ENCODE measurements at regions not wholly inside any gene's neighbourhood (a gene's known extent, or its start where the extent isn't known, plus 50 kb on each side); places are given as distances from the start of the nearest gene placed in this dataset.

DNA sequence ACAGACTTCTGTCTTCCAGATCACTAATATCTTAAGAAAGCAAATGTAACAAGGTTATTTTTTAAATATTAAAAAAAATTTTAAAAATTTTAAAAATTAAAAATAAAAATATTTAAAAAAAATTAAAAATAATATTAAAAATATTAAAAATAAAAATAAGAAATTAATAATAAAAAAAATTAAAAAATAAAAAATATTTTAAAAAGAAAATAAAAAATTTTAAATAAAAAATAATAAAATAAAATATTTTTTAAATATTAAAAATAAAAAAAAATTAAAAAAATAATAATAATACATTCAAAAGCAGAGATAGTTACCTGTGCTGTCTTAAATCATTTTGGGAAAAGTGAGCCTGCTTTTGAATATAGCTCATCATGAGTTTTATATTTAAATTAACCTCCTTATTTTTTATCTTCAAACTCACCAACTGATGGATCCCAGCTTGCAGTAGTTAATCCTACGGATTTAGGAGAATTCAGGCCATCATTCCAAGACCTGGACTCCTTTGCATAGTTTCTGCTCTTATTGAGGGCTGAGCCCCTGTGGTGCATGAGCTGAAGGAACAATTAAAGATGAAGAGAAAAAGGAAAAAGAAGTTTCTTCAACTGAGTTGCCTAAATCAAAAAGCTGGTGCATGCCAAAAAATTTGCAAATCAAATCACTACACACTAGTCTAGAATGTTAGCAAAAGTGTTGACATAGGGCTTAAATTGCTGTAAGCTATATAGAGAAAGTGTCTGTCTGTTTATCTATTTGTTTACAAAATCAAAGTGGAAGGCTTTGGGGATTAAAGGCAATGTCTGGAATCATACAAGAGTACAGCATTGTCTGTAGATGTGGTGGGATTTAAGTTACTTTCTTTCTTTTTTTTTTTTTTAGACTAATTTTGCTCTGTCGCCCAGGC is 50.5 kb upstream of the ZNF438 start:
- DNase-seq (ENCODE audit: low read depth, low spot score), result no peak
- in situ Hi-C loops (cut with HindIII; ENCODE audit: low pct_unique_long_range_greater_than_20kb, low sequenced_read_pairs), result no loop called here

DNA sequence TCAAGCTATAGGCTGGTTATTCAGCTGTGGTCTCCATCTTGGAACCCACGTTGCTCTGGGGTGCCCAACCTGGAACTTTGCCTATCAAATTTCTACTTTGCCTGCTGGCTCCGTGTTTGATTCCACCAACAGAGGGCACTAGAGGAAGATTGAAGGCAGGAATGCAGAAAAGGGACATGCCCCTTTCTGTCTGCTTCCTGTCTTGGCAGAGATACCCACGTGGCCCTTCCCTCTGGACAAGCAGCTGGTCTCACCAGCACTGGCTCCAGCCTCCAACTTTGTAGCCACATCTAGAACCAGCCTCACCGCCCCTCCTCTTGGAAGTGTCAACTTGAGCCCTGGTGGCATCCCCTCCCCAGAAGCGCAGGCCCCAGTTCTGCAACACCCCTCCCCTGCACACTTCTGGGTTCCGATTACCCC is 52.1 kb upstream of the ZNF438 start:
- in situ Hi-C loops (cut with HindIII; ENCODE audit: low pct_unique_long_range_greater_than_20kb, low sequenced_read_pairs), result no loop called here
- peak; percentile 74 for DNase-seq (ENCODE audit: low read depth, low spot score)

DNA sequence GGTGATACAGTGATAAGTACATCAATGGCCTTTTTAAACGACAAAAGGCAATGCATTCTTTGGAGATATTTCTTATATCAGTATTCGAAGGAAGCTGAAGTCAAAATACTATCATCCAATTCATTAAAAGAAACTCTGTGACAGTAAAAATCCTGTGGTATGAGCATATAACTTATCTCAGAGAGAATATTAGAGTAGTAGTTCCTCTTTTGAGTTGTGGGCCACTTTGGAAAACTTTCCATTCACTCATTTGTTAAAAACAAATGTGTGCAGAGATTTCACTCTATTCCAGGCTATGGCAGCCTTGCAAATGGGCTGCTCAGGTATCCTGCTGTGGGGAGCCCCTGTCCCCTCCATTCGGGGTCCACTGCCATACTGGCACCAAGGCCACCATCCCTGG is 55.3 kb upstream of the ZNF438 start:
- in situ Hi-C loops (cut with HindIII; ENCODE audit: low pct_unique_long_range_greater_than_20kb, low sequenced_read_pairs), result no loop called here
- DNase-seq (ENCODE audit: low read depth, low spot score), result no peak

DNA sequence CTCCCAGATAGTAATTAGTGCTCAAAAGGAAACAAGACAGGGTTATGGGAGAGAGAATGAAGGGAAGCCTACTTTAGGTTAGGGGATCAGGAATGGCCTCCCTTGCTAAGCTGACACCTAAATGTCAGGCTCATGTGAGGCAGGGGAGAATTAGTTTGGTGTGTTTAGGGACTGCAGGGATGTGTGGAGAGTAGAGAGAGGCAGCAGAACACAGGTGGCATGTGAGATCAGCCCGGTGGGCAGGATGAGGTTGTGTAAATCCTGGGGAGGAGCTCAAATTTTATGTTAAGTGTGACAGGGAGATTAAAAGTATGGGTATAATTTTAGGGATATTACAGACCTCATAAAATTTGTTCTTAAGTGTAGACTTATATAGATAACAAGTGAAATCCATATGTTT is 56.2 kb upstream of the ZNF438 start:
- in situ Hi-C loops (cut with HindIII; ENCODE audit: low pct_unique_long_range_greater_than_20kb, low sequenced_read_pairs), result no loop called here
- no peak for DNase-seq (ENCODE audit: low read depth, low spot score)

DNA sequence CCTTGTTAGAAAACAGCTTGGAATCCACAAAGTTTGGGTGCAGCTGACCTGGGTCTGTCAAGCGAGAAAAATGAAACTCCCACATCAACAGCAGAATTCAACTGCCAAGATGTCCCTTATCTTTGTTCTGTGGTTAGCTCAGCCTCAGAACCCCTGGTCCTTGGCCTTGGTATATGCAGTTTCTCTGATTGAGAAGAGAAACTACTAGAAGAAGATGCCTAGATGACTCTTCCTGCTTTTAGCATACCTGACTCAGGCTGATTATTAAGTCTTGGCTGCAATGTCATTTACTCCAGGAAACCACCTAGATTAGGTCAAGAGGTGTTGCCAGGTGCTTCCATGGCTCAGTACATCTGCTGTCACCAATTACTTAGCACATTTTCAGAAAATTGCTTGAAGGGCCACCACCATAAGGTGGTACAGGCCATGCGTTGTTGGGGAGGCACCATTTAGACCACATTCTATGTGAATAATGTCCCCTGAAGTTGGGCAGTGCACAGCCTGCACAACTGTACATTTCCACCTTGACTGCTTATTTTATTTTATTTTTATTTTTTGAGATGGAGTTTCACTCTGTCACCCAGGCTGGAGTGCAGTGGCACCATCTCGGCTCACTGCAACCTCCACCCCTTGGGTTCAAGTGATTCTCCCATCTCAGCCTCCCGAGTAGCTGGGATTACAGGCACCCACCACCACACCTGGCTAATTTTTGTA is 59.4 kb upstream of the ZNF438 start:
- in situ Hi-C loops (cut with HindIII; ENCODE audit: low pct_unique_long_range_greater_than_20kb, low sequenced_read_pairs), result no loop called here
- DNase-seq (ENCODE audit: low read depth, low spot score), result no peak

DNA sequence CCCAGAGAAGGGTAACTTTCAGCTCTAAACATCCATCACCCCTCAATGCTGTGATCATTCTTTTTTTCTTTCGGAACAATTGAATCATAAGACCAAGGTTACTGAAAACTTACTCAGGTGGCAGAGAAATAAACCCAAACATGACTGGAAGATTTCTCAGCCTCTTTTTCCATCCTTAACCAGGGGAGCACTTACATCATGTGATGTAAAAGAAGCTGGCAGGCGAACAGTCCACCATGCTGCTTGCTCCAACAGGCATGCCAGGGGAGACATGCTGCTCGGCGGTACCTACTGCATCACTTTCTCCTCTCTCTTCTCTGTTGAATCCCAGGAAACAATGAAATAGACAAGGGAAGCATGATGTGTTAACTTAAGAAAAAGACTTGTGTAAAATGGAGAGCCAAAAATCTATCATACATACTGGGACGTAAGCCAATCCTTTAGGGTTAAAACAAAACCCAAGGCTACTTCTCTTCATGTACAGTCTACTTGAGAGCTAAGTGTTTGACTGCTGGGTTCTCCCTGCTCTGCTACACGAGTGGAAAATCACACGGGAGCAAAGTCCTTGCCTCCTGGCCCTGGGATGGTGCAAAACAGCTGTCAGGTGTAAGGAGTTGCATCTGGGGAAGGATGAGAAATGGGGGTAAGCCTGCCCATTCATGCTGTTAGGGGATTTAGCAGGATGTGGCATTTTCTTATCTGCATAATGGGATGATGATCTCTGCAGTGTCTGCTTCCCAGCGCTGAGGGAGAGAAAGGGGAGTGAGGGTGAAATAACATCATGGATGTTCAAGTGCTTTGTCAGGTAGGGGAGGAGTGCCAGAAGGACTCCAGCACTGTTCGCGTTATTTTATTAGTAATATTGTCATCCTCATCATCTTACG is 64.3 kb upstream of the ZNF438 start:
- in situ Hi-C loops (cut with HindIII; ENCODE audit: low pct_unique_long_range_greater_than_20kb, low sequenced_read_pairs), result no loop called here
- no peak for DNase-seq (ENCODE audit: low read depth, low spot score)

DNA sequence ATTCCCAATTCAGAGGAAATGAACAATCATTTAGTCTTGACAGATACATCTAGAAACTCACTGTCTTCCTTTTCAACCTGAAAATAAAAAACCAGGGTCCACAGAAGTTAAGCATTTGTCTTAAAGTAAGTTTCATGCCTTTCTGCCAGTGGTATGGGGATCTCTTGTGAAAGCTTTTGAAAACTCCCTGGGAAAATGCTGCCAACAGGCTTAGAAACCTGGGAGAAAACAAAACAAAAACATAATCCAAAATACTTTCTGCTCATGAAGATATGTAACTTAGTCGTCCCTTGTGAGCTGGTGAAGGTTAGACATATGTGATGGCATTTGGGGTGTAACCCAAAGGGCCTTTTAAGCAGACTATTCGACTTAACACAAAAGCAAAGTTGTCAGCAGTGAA is 66.4 kb upstream of the ZNF438 start:
- in situ Hi-C loops (cut with HindIII; ENCODE audit: low pct_unique_long_range_greater_than_20kb, low sequenced_read_pairs), result no loop called here
- no peak for DNase-seq (ENCODE audit: low read depth, low spot score)

DNA sequence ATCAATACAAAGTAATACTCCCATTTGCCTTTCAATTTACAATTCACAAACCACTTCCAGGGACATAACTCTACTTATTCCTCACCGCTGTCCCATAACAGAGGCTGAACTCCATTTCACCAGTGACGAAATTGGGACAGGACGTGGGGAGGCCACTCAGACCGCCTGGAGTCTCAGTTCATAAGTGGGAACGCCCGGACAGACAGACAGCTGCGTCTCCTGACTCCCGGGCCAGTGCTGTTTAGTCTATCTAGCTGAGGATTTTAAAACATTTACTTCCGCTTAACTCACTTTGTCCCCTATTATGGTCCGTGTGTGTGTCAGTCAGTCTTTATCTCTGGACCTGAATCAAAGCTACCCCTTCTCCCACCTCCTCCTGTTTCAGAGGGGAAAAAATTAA is 67.4 kb upstream of the ZNF438 start:
- in situ Hi-C loops (cut with HindIII; ENCODE audit: low pct_unique_long_range_greater_than_20kb, low sequenced_read_pairs), result no loop called here

DNA sequence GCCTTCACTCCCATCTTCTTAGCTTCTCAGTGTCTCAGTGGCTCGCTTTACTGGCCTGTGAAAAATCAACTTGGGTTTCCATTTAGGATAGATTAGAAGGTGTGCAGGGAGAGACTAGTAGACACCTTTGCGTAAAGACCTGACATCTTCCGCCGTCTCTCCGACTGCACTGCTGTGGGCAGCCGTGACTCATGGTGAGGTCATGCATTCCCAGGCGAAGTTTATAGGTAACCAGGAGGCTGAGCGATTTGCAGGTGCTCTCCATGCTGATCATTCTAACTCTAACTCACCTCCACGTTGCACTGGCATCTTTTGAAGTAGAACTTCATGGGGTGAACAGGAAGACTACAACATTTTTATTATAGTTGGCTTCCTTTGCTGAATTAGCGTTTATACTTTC is 68.0 kb upstream of the ZNF438 start:
- in situ Hi-C loops (cut with HindIII; ENCODE audit: low pct_unique_long_range_greater_than_20kb, low sequenced_read_pairs), result no loop called here
- DNase-seq (ENCODE audit: low read depth, low spot score), result no peak

More for the DNA sequence above, 67.4 kb upstream of the ZNF438 start:
- DNase-seq (ENCODE audit: low read depth, low spot score), result no peak

DNA sequence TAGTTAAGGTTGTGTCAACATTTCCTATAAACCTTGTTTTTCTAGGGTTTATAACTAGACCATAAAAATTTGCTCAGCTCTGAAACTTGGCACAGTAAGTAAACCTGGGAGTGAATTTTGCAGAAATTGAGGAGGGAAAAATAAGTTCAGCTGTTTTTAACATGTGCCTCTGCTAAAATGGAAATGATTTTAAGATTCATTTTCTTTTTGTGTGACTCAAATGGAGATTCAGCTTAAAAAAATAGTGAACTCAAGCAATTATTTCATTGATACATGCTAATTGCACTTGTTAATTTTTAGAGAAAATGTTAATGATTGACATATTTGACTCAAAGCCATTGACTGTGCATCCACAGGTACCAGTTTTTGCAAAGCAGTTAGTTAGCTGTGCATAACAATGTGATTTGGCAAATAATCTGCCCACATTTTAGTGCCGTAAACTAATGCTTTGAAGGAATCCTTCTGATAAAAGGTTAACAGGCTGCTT is 68.5 kb upstream of the ZNF438 start:
- in situ Hi-C loops (cut with HindIII; ENCODE audit: low pct_unique_long_range_greater_than_20kb, low sequenced_read_pairs), result no loop called here
- no peak for DNase-seq (ENCODE audit: low read depth, low spot score)

DNA sequence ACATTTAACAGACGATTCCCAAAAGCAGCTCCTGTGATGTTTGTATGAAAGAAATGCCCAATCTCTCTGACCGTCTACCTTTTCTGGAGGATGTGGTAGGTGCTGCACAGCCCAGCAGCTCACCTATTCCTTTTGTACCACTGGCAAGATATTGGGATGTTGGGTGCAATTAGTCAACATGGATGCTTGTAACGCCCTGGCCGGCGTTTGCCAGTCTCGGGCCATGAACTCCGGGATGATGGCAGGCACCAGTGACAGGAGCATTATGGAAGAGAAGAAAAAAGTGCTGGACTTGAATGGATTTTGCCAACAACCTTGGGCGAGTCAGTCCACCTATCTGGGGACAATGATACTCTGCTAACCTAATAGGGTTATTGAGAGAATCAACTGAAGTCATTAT is 69.0 kb upstream of the ZNF438 start:
- in situ Hi-C loops (cut with HindIII; ENCODE audit: low pct_unique_long_range_greater_than_20kb, low sequenced_read_pairs), result no loop called here
- DNase-seq (ENCODE audit: low read depth, low spot score), result no peak

DNA sequence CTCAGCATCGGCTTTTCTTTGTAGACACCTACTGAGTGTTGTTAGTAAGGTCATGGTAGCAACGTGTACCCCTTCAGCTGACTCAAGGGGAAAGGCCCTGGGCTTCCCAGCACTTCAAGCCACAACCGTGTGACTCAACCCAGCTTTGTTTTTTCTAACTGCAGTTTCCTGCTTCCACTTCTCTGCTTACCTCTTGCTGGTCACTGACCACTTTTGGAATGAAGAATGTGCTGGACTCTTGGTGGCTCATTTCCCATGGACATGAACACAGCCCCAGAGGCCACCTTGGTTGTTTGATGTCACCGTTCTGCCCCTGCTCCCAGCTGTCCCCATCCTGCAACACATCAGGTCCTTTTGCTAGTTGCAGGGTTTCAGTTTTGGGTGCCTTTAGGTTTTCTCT is 69.5 kb upstream of the ZNF438 start:
- in situ Hi-C loops (cut with HindIII; ENCODE audit: low pct_unique_long_range_greater_than_20kb, low sequenced_read_pairs), result no loop called here
- no peak for DNase-seq (ENCODE audit: low read depth, low spot score)

DNA sequence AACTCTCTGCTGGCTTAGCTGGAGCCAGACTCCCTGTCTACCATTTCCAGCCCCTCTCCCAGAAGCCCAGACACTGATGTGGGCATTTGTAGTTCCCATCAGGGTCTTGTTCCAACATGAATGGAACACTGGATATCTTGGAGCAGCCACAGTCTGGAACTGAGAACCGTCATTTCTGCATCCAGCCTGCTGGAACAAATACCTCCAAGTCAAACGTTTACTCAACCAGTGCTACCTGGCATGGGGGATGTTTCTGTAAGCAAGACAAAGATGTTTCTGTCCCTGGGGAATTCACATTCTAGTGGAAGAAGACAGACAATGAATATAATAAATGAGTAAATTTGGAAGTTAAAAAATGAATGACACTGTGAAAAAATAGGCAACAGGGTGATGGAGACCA is 70.8 kb upstream of the ZNF438 start:
- in situ Hi-C loops (cut with HindIII; ENCODE audit: low pct_unique_long_range_greater_than_20kb, low sequenced_read_pairs), result no loop called here
- DNase-seq (ENCODE audit: low read depth, low spot score), result no peak

DNA sequence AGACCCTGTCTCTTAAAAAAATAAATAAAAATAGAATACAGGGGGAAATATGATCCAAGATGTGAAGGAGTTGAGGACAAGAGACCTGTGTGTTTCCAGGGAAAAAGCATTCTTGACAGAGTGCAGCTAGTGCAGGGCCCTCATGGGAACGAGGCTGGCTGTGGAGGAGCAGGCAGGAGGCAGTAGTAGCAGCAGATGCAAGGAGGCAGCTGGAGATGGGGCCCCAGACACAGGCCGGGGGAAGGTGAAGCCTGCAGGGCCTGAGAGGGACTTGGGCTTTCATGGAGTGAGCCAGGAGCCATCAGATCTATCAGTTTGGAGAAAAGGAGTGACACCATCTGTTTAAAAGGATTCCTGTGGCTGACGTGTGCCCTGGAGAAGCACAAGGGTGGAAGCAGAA is 71.4 kb upstream of the ZNF438 start:
- in situ Hi-C loops (cut with HindIII; ENCODE audit: low pct_unique_long_range_greater_than_20kb, low sequenced_read_pairs), result no loop called here
- DNase-seq (ENCODE audit: low read depth, low spot score), result no peak

DNA sequence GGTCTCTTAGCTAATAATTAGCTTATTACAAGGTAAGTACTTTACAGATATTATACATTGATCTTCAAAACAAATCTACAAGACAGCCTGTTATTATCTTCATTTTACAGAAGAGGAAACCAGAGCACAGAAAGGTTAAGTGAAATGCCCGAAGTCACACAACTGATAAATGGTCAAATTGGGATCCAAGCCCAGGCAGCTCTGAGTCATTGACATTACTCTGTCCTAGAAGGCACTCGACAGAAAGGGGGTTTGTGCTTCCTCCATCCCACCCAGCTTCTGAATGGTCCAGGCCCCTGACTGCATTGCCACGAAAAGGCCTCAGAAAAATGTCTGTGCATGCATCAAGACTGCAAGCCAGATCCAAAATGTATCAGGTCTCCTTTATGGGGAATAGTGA is 81.3 kb upstream of the ZNF438 start:
- no peak for DNase-seq (ENCODE audit: low read depth, low spot score)
- in situ Hi-C loops (cut with HindIII; ENCODE audit: low pct_unique_long_range_greater_than_20kb, low sequenced_read_pairs), result no loop called here

DNA sequence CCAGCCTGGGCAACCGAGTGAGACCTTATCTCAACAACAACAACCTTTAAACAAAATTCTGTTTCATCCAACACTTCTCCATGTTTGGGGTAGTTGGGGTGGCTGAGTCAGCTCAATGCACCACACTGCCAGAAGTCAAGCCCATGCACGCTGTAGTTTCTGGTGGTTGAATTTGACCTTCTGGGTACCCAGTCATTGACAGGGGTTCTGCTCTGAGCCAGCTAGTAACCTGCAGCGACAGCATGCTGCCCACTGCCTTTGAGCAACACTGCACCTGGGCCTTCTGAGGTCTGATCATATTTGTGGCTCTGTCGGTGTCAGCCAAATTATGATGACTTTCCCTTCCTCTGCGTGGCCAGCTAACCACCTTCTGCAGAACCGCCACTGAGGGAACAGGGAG is 84.6 kb upstream of the ZNF438 start:
- in situ Hi-C loops (cut with HindIII; ENCODE audit: low pct_unique_long_range_greater_than_20kb, low sequenced_read_pairs), result no loop called here
- no peak for DNase-seq (ENCODE audit: low read depth, low spot score)

DNA sequence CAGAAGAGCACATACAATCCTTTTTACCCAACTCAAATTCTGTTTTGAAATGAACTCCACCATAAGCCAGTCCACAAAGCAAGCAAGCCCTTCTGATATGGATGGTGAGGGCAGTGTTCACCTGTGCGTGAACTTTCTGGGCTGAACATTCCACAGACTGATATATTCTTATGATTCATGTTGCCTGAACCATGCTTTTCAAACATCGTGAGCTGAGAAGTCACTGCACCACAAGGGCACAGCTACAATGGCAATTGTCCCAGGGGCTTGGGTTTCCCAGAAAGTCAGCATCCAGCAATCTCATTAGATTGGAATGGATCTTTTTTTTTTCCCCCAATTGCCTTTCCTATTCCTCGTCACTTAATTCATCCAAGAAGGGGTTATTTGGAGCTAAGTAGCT is 86.9 kb upstream of the ZNF438 start:
- DNase-seq (ENCODE audit: low read depth, low spot score), result no peak
- in situ Hi-C loops (cut with HindIII; ENCODE audit: low pct_unique_long_range_greater_than_20kb, low sequenced_read_pairs), result no loop called here

DNA sequence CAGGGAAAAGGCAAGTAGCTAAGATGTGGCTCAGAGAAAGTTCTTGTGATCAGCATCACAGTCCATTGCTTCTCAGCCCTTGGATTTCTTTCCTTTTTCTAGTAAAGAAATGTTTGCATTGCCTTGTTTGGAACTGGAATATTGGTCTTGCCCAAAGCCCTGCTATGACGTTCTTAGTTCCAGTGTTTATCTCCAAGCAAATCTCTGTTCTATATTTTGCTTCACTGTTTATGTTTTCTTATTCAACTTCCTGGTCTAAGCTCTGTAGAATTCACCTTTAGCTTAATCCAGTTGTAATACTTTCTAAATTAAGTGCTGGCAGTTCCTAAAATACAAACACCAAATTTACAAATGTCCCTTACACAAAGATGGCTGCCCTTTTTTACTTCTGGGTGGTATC is 88.7 kb upstream of the ZNF438 start:
- in situ Hi-C loops (cut with HindIII; ENCODE audit: low pct_unique_long_range_greater_than_20kb, low sequenced_read_pairs), result no loop called here
- no peak for DNase-seq (ENCODE audit: low read depth, low spot score)
